ENCODE measurements at regions not wholly inside any gene's neighbourhood (a gene's known extent, or its start where the extent isn't known, plus 50 kb on each side); places are given as distances from the start of the nearest gene placed in this dataset.

GRCh38 chr2:215618145-215618544, 182.3 kb upstream of the FN1 start:
- Histone ChIP-seq H3K27ac (ENCODE audit: extremely low read depth, low read depth, low read length) (no peak overlapping the region; the same call in 2 of the 3 replicates), H3K9me3 (replicated peaks; ENCODE audit: control insufficient read depth, insufficient read depth, low read depth, low read length) (peaks cover 3% of the 10 kb centered on the region), H3K36me3 (ENCODE audit: control insufficient read depth, insufficient read depth, low read length) (no peaks in the 10 kb centered on the region), H3K79me2 (ENCODE audit: control insufficient read depth, insufficient read depth, low read length) (no peaks in the 10 kb centered on the region), H2AFZ (ENCODE audit: low read depth, low read length) (no peak overlapping the region), H3K9ac (ENCODE audit: insufficient read depth in 1 of 2, low read depth in 2 of 2, low read length in 2 of 2) (no peak overlapping the region), H3K4me2 (ENCODE audit: insufficient read depth, low read length) (no peak overlapping the region), H3K9me1 (ENCODE audit: control insufficient read depth, insufficient read depth, low read length) (no peaks in the 10 kb centered on the region), H3K4me3 (no peak overlapping the region), H4K20me1 (replicated peaks; ENCODE audit: control insufficient read depth, insufficient read depth, low read length) (no peaks in the 10 kb centered on the region), H3K27me3 (ENCODE audit: control insufficient read depth in 2 of 2, insufficient read depth in 2 of 2, low read length in 2 of 2) (no peaks in the 10 kb centered on the region), H3K4me1 (replicated peaks in 1 of 2; ENCODE audit: control insufficient read depth in 2 of 2, insufficient read depth in 2 of 2, low read length in 2 of 2) (peaks cover 3 to 21% of the 10 kb centered on the region in 2 experiments; a peak in 4 of 5 replicates)
- 71% methylated on average over 1 of the region's 1 CpG for whole genome bisulfite sequencing (ENCODE audit: insufficient coverage, low coverage, missing lambda C conversion rate)
- no peak for ATAC-seq
- no peak for FAIRE-seq
- intact Hi-C loops (cut with micrococcal nuclease) (loop anchor here (10.0 kb wide), 1 partner anchor 113 kb away; no protein-coding TSS in a partner anchor), in situ Hi-C loops (cut with MboI) (no loop called here)
- DNase-seq (ENCODE audit: extremely low read depth in 1 of 4, low spot score in 3 of 4), result no peak
- CTCF ChIA-PET (ENCODE audit: low intra/inter-chr PET ratio), result no interaction called here
- no TSS peak for BruUV-seq (replicated peaks)
- POLR2A ChIA-PET, result no interaction called here
- TF ChIP-seq ARID3B (CRISPR knock-in tag; IDR thresholded peaks at IDR 0.05; ENCODE audit: borderline replicate concordance) (no peak), DLX4 (CRISPR knock-in tag; IDR thresholded peaks at IDR 0.05) (no peak), SMC3 (conservative IDR thresholded peaks at IDR 0.05; ENCODE audit: insufficient read depth, low read depth, low read length) (no peak), EP300 (IDR thresholded peaks at IDR 0.05; ENCODE audit: low read length) (no peak), ZNF121 (CRISPR knock-in tag; conservative IDR thresholded peaks at IDR 0.05) (no peak), GTF2F1 (IDR thresholded peaks at IDR 0.05; ENCODE audit: low read depth, low read length) (no peak), BCOR (IDR thresholded peaks at IDR 0.05) (no peak), FOXK2 (conservative IDR thresholded peaks at IDR 0.05 in 1 of 2, IDR thresholded peaks at IDR 0.05 in 1 of 2; ENCODE audit: low read depth in 2 of 2) (no peak), ELF1 (tag; IDR thresholded peaks at IDR 0.05) (no peak), E4F1 (CRISPR knock-in tag; IDR thresholded peaks at IDR 0.05; ENCODE audit: borderline replicate concordance) (no peak), TCF15 (CRISPR knock-in tag; IDR thresholded peaks at IDR 0.05) (no peak), ZNF584 (CRISPR knock-in tag; IDR thresholded peaks at IDR 0.05; ENCODE audit: low read depth) (no peak), GATAD2A (IDR thresholded peaks at IDR 0.05) (no peak), CREB1 (IDR thresholded peaks at IDR 0.05) (no peak), CREB1 (CRISPR knock-in tag; IDR thresholded peaks at IDR 0.05) (no peak), HNRNPH1 (optimal IDR thresholded peaks at IDR 0.05; ENCODE audit: low read depth, low read length) (no peak), CBFA2T3 (IDR thresholded peaks at IDR 0.05) (no peak), E2F1 (CRISPR knock-in tag; IDR thresholded peaks at IDR 0.05) (no peak), ZC3H11A (IDR thresholded peaks at IDR 0.05; ENCODE audit: low read depth, low read length) (no peak)
